ENCODE measurements at regions not wholly inside any gene's neighbourhood (a gene's known extent, or its start where the extent isn't known, plus 50 kb on each side); places are given as distances from the start of the nearest gene placed in this dataset.

- no peaks in the 10 kb centered on the region for H3K79me2 ChIP-seq (ENCODE audit: control insufficient read depth, insufficient read depth, low read length, poor library complexity)
- H3K27ac ChIP-seq (ENCODE audit: low read depth, low read length): no peak overlapping the region
- no peak overlapping the region for H3K23ac ChIP-seq (ENCODE audit: low read length)
- no peak overlapping the region for H3K4me3 ChIP-seq (ENCODE audit: low read depth, low read length)
- no peaks in the 10 kb centered on the region for H3K79me1 ChIP-seq (ENCODE audit: low read length)
- no peak overlapping the region for H2AFZ ChIP-seq (ENCODE audit: insufficient read depth, low read length, poor library complexity)
- H4K8ac ChIP-seq (ENCODE audit: low read depth, low read length): no peak overlapping the region
- no peak overlapping the region for H3K9ac ChIP-seq (ENCODE audit: low read length)
- H3K36me3 ChIP-seq (ENCODE audit: control insufficient read depth in 1 of 2, insufficient read depth in 2 of 2, low read length in 2 of 2): no peaks in the 10 kb centered on the region
- H4K12ac ChIP-seq (ENCODE audit: low read depth, low read length): no peak overlapping the region
- no peak overlapping the region for H2BK120ac ChIP-seq (ENCODE audit: insufficient read depth, low read length, poor library complexity)
- no peak overlapping the region for H3K14ac ChIP-seq (ENCODE audit: low read length)
- H3K18ac ChIP-seq (ENCODE audit: low read length): no peak overlapping the region
- H3K4me1 ChIP-seq (ENCODE audit: control insufficient read depth in 1 of 2, insufficient read depth in 2 of 2, low read length in 2 of 2): no peaks in the 10 kb centered on the region
- no peaks in the 10 kb centered on the region for H3K9me3 ChIP-seq (ENCODE audit: insufficient read depth, low read depth, low read length)
- no peak overlapping the region for H3K4ac ChIP-seq (ENCODE audit: low read depth, low read length)
- WGBS (ENCODE audit: extremely low coverage, insufficient coverage, insufficient read length): no CpG with 5 or more reads among the region's 1 CpG
- no peak for DNase-seq
- no peak overlapping the region for H3K4me2 ChIP-seq (ENCODE audit: low read length)
- no peaks in the 10 kb centered on the region for H3K27me3 ChIP-seq (ENCODE audit: insufficient read depth, low read length)
- no peak overlapping the region for H2AK5ac ChIP-seq (ENCODE audit: low read length)
- H4K91ac ChIP-seq (ENCODE audit: low read depth, low read length): no peak overlapping the region
- H2BK5ac ChIP-seq (ENCODE audit: low read depth, low read length, poor library complexity): no peak overlapping the region
- H2BK12ac ChIP-seq (ENCODE audit: low read length): no peak overlapping the region
Observed at GRCh38 chr21:16642353-16642752, 870.5 kb upstream of the CXADR start.

- Histone ChIP-seq H3K9ac (ENCODE audit: low read length) (no peak overlapping the region), H3K27ac (ENCODE audit: low read depth, low read length) (no peak overlapping the region), H3K4ac (ENCODE audit: low read depth, low read length) (no peak overlapping the region), H2BK5ac (ENCODE audit: low read depth, low read length, poor library complexity) (no peak overlapping the region), H3K79me2 (ENCODE audit: control insufficient read depth, insufficient read depth, low read length, poor library complexity) (no peaks in the 10 kb centered on the region), H4K8ac (ENCODE audit: low read depth, low read length) (no peak overlapping the region), H3K14ac (ENCODE audit: low read length) (no peak overlapping the region), H3K23ac (ENCODE audit: low read length) (no peak overlapping the region), H4K12ac (ENCODE audit: low read depth, low read length) (no peak overlapping the region), H3K79me1 (ENCODE audit: low read length) (no peaks in the 10 kb centered on the region), H3K4me3 (ENCODE audit: low read depth, low read length) (no peak overlapping the region), H2AFZ (ENCODE audit: insufficient read depth, low read length, poor library complexity) (no peak overlapping the region), H3K9me3 (ENCODE audit: insufficient read depth, low read depth, low read length) (no peaks in the 10 kb centered on the region), H2AK5ac (ENCODE audit: low read length) (no peak overlapping the region), H3K36me3 (ENCODE audit: control insufficient read depth in 1 of 2, insufficient read depth in 2 of 2, low read length in 2 of 2) (no peaks in the 10 kb centered on the region), H4K91ac (ENCODE audit: low read depth, low read length) (no peak overlapping the region), H3K4me1 (ENCODE audit: control insufficient read depth in 1 of 2, insufficient read depth in 2 of 2, low read length in 2 of 2) (no peaks in the 10 kb centered on the region), H3K18ac (ENCODE audit: low read length) (no peak overlapping the region), H2BK120ac (ENCODE audit: insufficient read depth, low read length, poor library complexity) (no peak overlapping the region), H2BK12ac (ENCODE audit: low read length) (no peak overlapping the region), H3K27me3 (ENCODE audit: insufficient read depth, low read length) (no peaks in the 10 kb centered on the region), H3K4me2 (ENCODE audit: low read length) (no peak overlapping the region)
- no peak for DNase-seq
- WGBS (ENCODE audit: extremely low coverage, insufficient coverage, insufficient read length): no CpG with 5 or more reads among the region's 3 CpGs
Observed at GRCh38 chr21:16644685-16645084, 868.2 kb upstream of the CXADR start.

GRCh38 chr21:16650714-16651366 is 862.0 kb upstream of the CXADR start:
- H3K4ac ChIP-seq (ENCODE audit: low read depth, low read length): no peak overlapping the region
- peak in 1 of 2 donors; percentile 33 for DNase-seq
- no peak overlapping the region for H4K91ac ChIP-seq (ENCODE audit: low read depth, low read length)
- no CpG with 5 or more reads among the region's 7 CpGs for WGBS (ENCODE audit: extremely low coverage, insufficient coverage, insufficient read length)
- no peak overlapping the region for H2AFZ ChIP-seq (ENCODE audit: insufficient read depth, low read length, poor library complexity)
- H2BK5ac ChIP-seq (ENCODE audit: low read depth, low read length, poor library complexity): no peak overlapping the region
- H2BK12ac ChIP-seq (ENCODE audit: low read length): no peak overlapping the region
- H3K79me2 ChIP-seq (ENCODE audit: control insufficient read depth, insufficient read depth, low read length, poor library complexity): no peaks in the 10 kb centered on the region
- no peak overlapping the region for H3K23ac ChIP-seq (ENCODE audit: low read length)
- no peak overlapping the region for H3K4me3 ChIP-seq (ENCODE audit: low read depth, low read length)
- no peaks in the 10 kb centered on the region for H3K4me1 ChIP-seq (ENCODE audit: control insufficient read depth in 1 of 2, insufficient read depth in 2 of 2, low read length in 2 of 2)
- no peak overlapping the region for H4K12ac ChIP-seq (ENCODE audit: low read depth, low read length)
- H3K9me3 ChIP-seq (ENCODE audit: insufficient read depth, low read depth, low read length): no peaks in the 10 kb centered on the region
- H3K14ac ChIP-seq (ENCODE audit: low read length): no peak overlapping the region
- H3K27ac ChIP-seq (ENCODE audit: low read depth, low read length): no peak overlapping the region
- H3K79me1 ChIP-seq (ENCODE audit: low read length): no peaks in the 10 kb centered on the region
- H3K36me3 ChIP-seq (ENCODE audit: control insufficient read depth in 1 of 2, insufficient read depth in 2 of 2, low read length in 2 of 2): no peaks in the 10 kb centered on the region
- H3K4me2 ChIP-seq (ENCODE audit: low read length): no peak overlapping the region
- H4K8ac ChIP-seq (ENCODE audit: low read depth, low read length): no peak overlapping the region
- H3K18ac ChIP-seq (ENCODE audit: low read length): no peak overlapping the region
- H3K27me3 ChIP-seq (ENCODE audit: insufficient read depth, low read length): no peaks in the 10 kb centered on the region
- H3K9ac ChIP-seq (ENCODE audit: low read length): no peak overlapping the region
- no peak overlapping the region for H2BK120ac ChIP-seq (ENCODE audit: insufficient read depth, low read length, poor library complexity)
- no peak overlapping the region for H2AK5ac ChIP-seq (ENCODE audit: low read length)

- H3K36me3 ChIP-seq (ENCODE audit: control insufficient read depth in 1 of 2, insufficient read depth in 2 of 2, low read length in 2 of 2): no peaks in the 10 kb centered on the region
- DNase-seq: no peak
- no peak overlapping the region for H3K4me2 ChIP-seq (ENCODE audit: low read length)
- no peaks in the 10 kb centered on the region for H3K79me1 ChIP-seq (ENCODE audit: low read length)
- no peak overlapping the region for H4K12ac ChIP-seq (ENCODE audit: low read depth, low read length)
- no peak overlapping the region for H3K18ac ChIP-seq (ENCODE audit: low read length)
- H3K4ac ChIP-seq (ENCODE audit: low read depth, low read length): no peak overlapping the region
- no peak overlapping the region for H4K91ac ChIP-seq (ENCODE audit: low read depth, low read length)
- no peaks in the 10 kb centered on the region for H3K27me3 ChIP-seq (ENCODE audit: insufficient read depth, low read length)
- no peak overlapping the region for H3K4me3 ChIP-seq (ENCODE audit: low read depth, low read length)
- H2BK12ac ChIP-seq (ENCODE audit: low read length): no peak overlapping the region
- H3K14ac ChIP-seq (ENCODE audit: low read length): no peak overlapping the region
- no peak overlapping the region for H2BK120ac ChIP-seq (ENCODE audit: insufficient read depth, low read length, poor library complexity)
- no peak overlapping the region for H2AK5ac ChIP-seq (ENCODE audit: low read length)
- no peak overlapping the region for H3K9ac ChIP-seq (ENCODE audit: low read length)
- H2BK5ac ChIP-seq (ENCODE audit: low read depth, low read length, poor library complexity): no peak overlapping the region
- no peaks in the 10 kb centered on the region for H3K4me1 ChIP-seq (ENCODE audit: control insufficient read depth in 1 of 2, insufficient read depth in 2 of 2, low read length in 2 of 2)
- H3K79me2 ChIP-seq (ENCODE audit: control insufficient read depth, insufficient read depth, low read length, poor library complexity): no peaks in the 10 kb centered on the region
- no peak overlapping the region for H4K8ac ChIP-seq (ENCODE audit: low read depth, low read length)
- no CpG with 5 or more reads among the region's 3 CpGs for WGBS (ENCODE audit: extremely low coverage, insufficient coverage, insufficient read length)
- no peak overlapping the region for H3K23ac ChIP-seq (ENCODE audit: low read length)
- no peak overlapping the region for H3K27ac ChIP-seq (ENCODE audit: low read depth, low read length)
- H3K9me3 ChIP-seq (ENCODE audit: insufficient read depth, low read depth, low read length): no peaks in the 10 kb centered on the region
- H2AFZ ChIP-seq (ENCODE audit: insufficient read depth, low read length, poor library complexity): no peak overlapping the region
Observed at GRCh38 chr21:16651956-16652355, 860.9 kb upstream of the CXADR start.
